GM12891 (cell line): ENCODE measurements at regions not wholly inside any gene's neighbourhood (a gene's known extent, or its start where the extent isn't known, plus 50 kb on each side); places are given as distances from the start of the nearest gene placed in this dataset.

ENCODE experiments used
- PAX5 ChIP-seq: IDR thresholded peaks from 2 replicates; pipeline ENCODE4 v1.6.1; 2011; ENCODE audit warnings: low read length, moderate library complexity, mild to moderate bottlenecking; ENCODE audit not compliant: insufficient read depth, severe bottlenecking
- POLR2A ChIP-seq: IDR thresholded peaks from 2 replicates; pipeline ENCODE4 v1.6.1; 2011; ENCODE audit warnings: low read depth, low read length, control low read depth
- POLR2AphosphoS5 ChIP-seq: IDR thresholded peaks from 2 replicates; pipeline ENCODE4 v1.6.1; 2011; ENCODE audit warnings: low read depth, low read length, control low read depth
- POU2F2 ChIP-seq: IDR thresholded peaks from 2 replicates; pipeline ENCODE4 v1.6.1; 2011; ENCODE audit warnings: low read depth, mild to moderate bottlenecking, control low read depth, low read length, moderate library complexity
- SPI1 ChIP-seq: IDR thresholded peaks from 2 replicates; pipeline ENCODE4 v1.6.1; 2011; ENCODE audit warnings: low read depth, low read length, control low read depth
- TAF1 ChIP-seq: IDR thresholded peaks from 2 replicates; pipeline ENCODE4 v1.6.1; 2011; ENCODE audit warnings: low read depth, low read length, control low read depth

DNA sequence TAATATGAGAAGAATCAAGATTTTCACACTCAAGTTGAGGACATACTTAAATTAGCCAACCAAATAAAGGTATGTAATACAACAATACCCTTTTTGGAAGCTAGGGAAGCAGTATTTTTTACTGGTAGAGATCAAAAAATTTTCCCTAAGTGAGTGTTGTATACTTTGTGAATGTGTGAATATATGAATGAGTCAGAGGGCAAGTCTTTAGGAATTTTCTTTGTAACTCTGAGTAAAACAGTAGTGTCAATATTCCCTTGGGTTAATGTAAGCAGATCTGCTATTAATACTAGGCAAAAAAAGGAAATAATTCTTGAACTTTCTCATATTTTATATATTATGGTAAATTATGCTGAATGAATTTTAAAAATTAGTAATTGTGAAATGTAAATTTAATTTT, 1161.8 kb upstream of the MIR17HG start:
- TF ChIP-seq POLR2AphosphoS5 (no peak), POLR2A (no peak), TAF1 (no peak), POU2F2 (no peak), PAX5 (no peak), SPI1 (no peak)
